LNCAP (cell line): ENCODE measurements at regions not wholly inside any gene's neighbourhood (a gene's known extent, or its start where the extent isn't known, plus 50 kb on each side); places are given as distances from the start of the nearest gene placed in this dataset.

ENCODE experiments used
- CTCF ChIP-seq: fragments of 450-650 bp; IDR thresholded peaks from 2 replicates; pipeline ENCODE4 v1.5.1; 2017; ENCODE audit warnings: mild to moderate bottlenecking

- TF ChIP-seq CTCF = no peak
These were observed 501.6 kb downstream of the SLC6A15 start for GRCh38 chr12:84411031-84411430.

- TF ChIP-seq CTCF = no peak
These were observed 503.7 kb downstream of the SLC6A15 start for GRCh38 chr12:84408936-84409335.

- TF ChIP-seq CTCF = no peak
These were observed 514.8 kb downstream of the SLC6A15 start for GRCh38 chr12:84397846-84398245.

GRCh38 chr12:84397263-84397662 lies 515.3 kb downstream of the SLC6A15 start:
- TF ChIP-seq CTCF = peak; percentile 51

GRCh38 chr12:84384384-84384783 lies 528.2 kb downstream of the SLC6A15 start:
- TF ChIP-seq CTCF = no peak

GRCh38 chr12:84376320-84376719 lies 536.3 kb downstream of the SLC6A15 start:
- no peak for TF ChIP-seq CTCF

GRCh38 chr12:84375449-84376170 lies 537.0 kb downstream of the SLC6A15 start:
- TF ChIP-seq CTCF = no peak

- no peak for TF ChIP-seq CTCF
These were observed 550.1 kb downstream of the SLC6A15 start for GRCh38 chr12:84362552-84362897.
